Endodermal cell (in vitro differentiated cells): ENCODE measurements at regions not wholly inside any gene's neighbourhood (a gene's known extent, or its start where the extent isn't known, plus 50 kb on each side); places are given as distances from the start of the nearest gene placed in this dataset.

ENCODE experiments used
- DNase-seq: peaks from one replicate; pipeline ENCODE4 v3.0.0-alpha.2; 2017
- H3K27ac ChIP-seq: 2 replicates; pipeline ENCODE4 v1.5.1; 2013; ENCODE audit warnings: mild to moderate bottlenecking, low read depth, low read length, moderate library complexity
- H3K27me3 ChIP-seq: 2 replicates; pipeline ENCODE4 v1.6.1; 2013; ENCODE audit warnings: mild to moderate bottlenecking, low read length, moderate library complexity; ENCODE audit not compliant: insufficient read depth, control insufficient read depth, poor library complexity, severe bottlenecking
- H3K36me3 ChIP-seq: 2 replicates; pipeline ENCODE4 v1.7.0; 2013; ENCODE audit warnings: mild to moderate bottlenecking, low read length, moderate library complexity; ENCODE audit not compliant: control insufficient read depth, insufficient read depth
- H3K4me1 ChIP-seq: one replicate; pipeline ENCODE4 v1.7.0; 2013; ENCODE audit warnings: low read length; ENCODE audit not compliant: control insufficient read depth, insufficient read depth
- H3K4me3 ChIP-seq: 2 replicates; pipeline ENCODE4 v1.5.1; 2013; ENCODE audit warnings: mild to moderate bottlenecking, low read length, moderate library complexity
- H3K9ac ChIP-seq: 2 replicates; pipeline ENCODE4 v1.6.1; 2013; ENCODE audit warnings: mild to moderate bottlenecking, low read length, moderate library complexity; ENCODE audit not compliant: poor library complexity, severe bottlenecking; ENCODE audit errors: extremely low read depth
- H3K9me3 ChIP-seq: 2 replicates; pipeline ENCODE4 v1.6.1; 2013; ENCODE audit warnings: mild to moderate bottlenecking, low read length, moderate library complexity; ENCODE audit not compliant: control insufficient read depth
- H3K27ac Mint-ChIP-seq: 2 replicates; pipeline ENCODE4 v1.8.0; 2020; ENCODE audit warnings: mixed read lengths
- H3K27me3 Mint-ChIP-seq: 2 replicates; pipeline ENCODE4 v1.8.0; 2021; ENCODE audit warnings: mild to moderate bottlenecking, mixed read lengths; ENCODE audit not compliant: insufficient read depth
- H3K36me3 Mint-ChIP-seq: 2 replicates; pipeline ENCODE4 v1.8.0; 2020; ENCODE audit warnings: low read depth, mixed read lengths
- H3K4me1 Mint-ChIP-seq: 2 replicates; pipeline ENCODE4 v1.8.0; 2020; ENCODE audit warnings: mixed read lengths
- H3K4me3 Mint-ChIP-seq: 2 replicates; pipeline ENCODE4 v1.8.0; 2020; ENCODE audit warnings: mild to moderate bottlenecking, moderate library complexity, mixed read lengths
- H3K9me3 Mint-ChIP-seq: 2 replicates; pipeline ENCODE4 v1.8.0; 2020; ENCODE audit warnings: mild to moderate bottlenecking, mixed read lengths
- CTCF ChIP-seq: fragments of 200-600 bp; sonication (generic); conservative IDR thresholded peaks from 2 replicates; pipeline ENCODE4 v1.5.0; 2021; ENCODE audit warnings: antibody characterized with exemption, mild to moderate bottlenecking
- WGBS, 2 experiments: methylation state at CpG; one replicate each; pipeline versions ENCODE4 v1.1.5 to v1.1.7; 2013; ENCODE audit warnings: missing lambda C conversion rate in 2 of 2, mixed read lengths in 1 of 2; ENCODE audit not compliant: insufficient coverage in 1 of 2, insufficient read length in 1 of 2; 5-methylcytosine and 5-hydroxymethylcytosine counted together

GRCh38 chr4:20348411-20348810, 96.7 kb downstream of the SLIT2 start:
- H3K36me3 ChIP-seq: no peaks in the 10 kb centered on the region
- no peak overlapping the region for H3K4me3 Mint-ChIP-seq
- no peaks in the 10 kb centered on the region for H3K9me3 ChIP-seq
- H3K27me3 Mint-ChIP-seq: peaks cover 12% of the 10 kb centered on the region
- no peak overlapping the region for H3K27ac Mint-ChIP-seq
- H3K4me3 ChIP-seq: no peak overlapping the region
- H3K27ac ChIP-seq: no peak overlapping the region
- H3K9me3 Mint-ChIP-seq: no peaks in the 10 kb centered on the region
- H3K4me1 Mint-ChIP-seq: peaks cover 17% of the 10 kb centered on the region
- no peak overlapping the region for H3K9ac ChIP-seq
- DNase-seq: no peak
- peaks cover 12% of the 10 kb centered on the region for H3K27me3 ChIP-seq
- WGBS, 2 experiments: 85 to 93% methylated on average over 6 of the region's 6 CpGs
- TF ChIP-seq CTCF: no peak
- H3K36me3 Mint-ChIP-seq: no peaks in the 10 kb centered on the region
- H3K4me1 ChIP-seq: peaks cover 3% of the 10 kb centered on the region

GRCh38 chr4:20351360-20352162, 99.9 kb downstream of the SLIT2 start:
- Histone ChIP-seq H3K4me1 (peaks cover 10% of the 10 kb centered on the region), H3K27me3 (no peaks in the 10 kb centered on the region), H3K4me3 (no peak overlapping the region), H3K9me3 (no peaks in the 10 kb centered on the region), H3K36me3 (no peaks in the 10 kb centered on the region), H3K9ac (no peak overlapping the region), H3K27ac (no peak overlapping the region)
- no peak overlapping the region for H3K27ac Mint-ChIP-seq
- no peak for TF ChIP-seq CTCF
- WGBS, 2 experiments: 77% methylated on average over 2 of the region's 2 CpGs; no CpG with 5 or more reads in 1 of the 2 experiments
- peaks cover 4% of the 10 kb centered on the region for H3K27me3 Mint-ChIP-seq
- H3K4me3 Mint-ChIP-seq: no peak overlapping the region
- peak; percentile 70 for DNase-seq
- H3K4me1 Mint-ChIP-seq: peaks cover 36% of the 10 kb centered on the region
- H3K36me3 Mint-ChIP-seq: no peaks in the 10 kb centered on the region
- H3K9me3 Mint-ChIP-seq: no peaks in the 10 kb centered on the region

- 77% methylated on average over 1 of the region's 1 CpG; no CpG with 5 or more reads in 1 of the 2 experiments for WGBS, 2 experiments
- peaks cover 3% of the 10 kb centered on the region for H3K27me3 Mint-ChIP-seq
- H3K9ac ChIP-seq: no peak overlapping the region
- H3K4me3 ChIP-seq: no peak overlapping the region
- H3K27ac Mint-ChIP-seq: no peak overlapping the region
- H3K4me3 Mint-ChIP-seq: no peak overlapping the region
- no peaks in the 10 kb centered on the region for H3K36me3 ChIP-seq
- no peaks in the 10 kb centered on the region for H3K9me3 ChIP-seq
- no peak overlapping the region for H3K27ac ChIP-seq
- no peaks in the 10 kb centered on the region for H3K27me3 ChIP-seq
- H3K9me3 Mint-ChIP-seq: no peaks in the 10 kb centered on the region
- H3K4me1 Mint-ChIP-seq: peaks cover 36% of the 10 kb centered on the region
- no peak for DNase-seq
- no peak for TF ChIP-seq CTCF
- H3K4me1 ChIP-seq: peaks cover 10% of the 10 kb centered on the region
- H3K36me3 Mint-ChIP-seq: no peaks in the 10 kb centered on the region
Measured at GRCh38 chr4:20352163-20352431, 100.4 kb downstream of the SLIT2 start.
